NCI-H1694 treated with DMSO at 0.1 percent for 48 hours (cell line): ENCODE measurements at regions not wholly inside any gene's neighbourhood (a gene's known extent, or its start where the extent isn't known, plus 50 kb on each side); places are given as distances from the start of the nearest gene placed in this dataset.
A peak's percentile ranks its signal among the peaks of the same experiment; 100 is the strongest.

Experiments used
- DNase-seq: peaks from one replicate; lab custom pipeline; 2025; lab: John Stamatoyannopoulos, UW

- no peak for DNase-seq
Measured at GRCh38 chr7:51521054-51521453, 204.4 kb upstream of the COBL start.

GRCh38 chr7:51518646-51519045 lies 202.0 kb upstream of the COBL start:
- DNase-seq: no peak

GRCh38 chr7:51517187-51517586 lies 200.6 kb upstream of the COBL start:
- no peak for DNase-seq

- no peak for DNase-seq
Measured at GRCh38 chr7:51501620-51502019, 185.0 kb upstream of the COBL start.

- no peak for DNase-seq
Measured at GRCh38 chr7:51482976-51483375, 166.4 kb upstream of the COBL start.

- DNase-seq: no peak
Measured at GRCh38 chr7:51481421-51481820, 164.8 kb upstream of the COBL start.

GRCh38 chr7:51477819-51478218 lies 161.2 kb upstream of the COBL start:
- DNase-seq: no peak

GRCh38 chr7:51477323-51477722 lies 160.7 kb upstream of the COBL start:
- DNase-seq: no peak

GRCh38 chr7:51476026-51476425 lies 159.4 kb upstream of the COBL start:
- no peak for DNase-seq

- DNase-seq: no peak
Measured at GRCh38 chr7:51472873-51473272, 156.3 kb upstream of the COBL start.

GRCh38 chr7:51471981-51472296 lies 155.3 kb upstream of the COBL start:
- no peak for DNase-seq

- DNase-seq: no peak
Measured at GRCh38 chr7:51471210-51471980, 154.8 kb upstream of the COBL start.

GRCh38 chr7:51467384-51468017 lies 150.9 kb upstream of the COBL start:
- DNase-seq: no peak

GRCh38 chr7:51459809-51460208 lies 143.2 kb upstream of the COBL start:
- DNase-seq: no peak

- DNase-seq: no peak
Measured at GRCh38 chr7:51458693-51459092, 142.1 kb upstream of the COBL start.

- no peak for DNase-seq
Measured at GRCh38 chr7:51457079-51457478, 140.5 kb upstream of the COBL start.

- DNase-seq: no peak
Measured at GRCh38 chr7:51456431-51457060, 139.9 kb upstream of the COBL start.

- no peak for DNase-seq
Measured at GRCh38 chr7:51455948-51456347, 139.3 kb upstream of the COBL start.

- DNase-seq: no peak
Measured at GRCh38 chr7:51455513-51455912, 138.9 kb upstream of the COBL start.

- peak; percentile 4 for DNase-seq
Measured at GRCh38 chr7:51455086-51455485, 138.5 kb upstream of the COBL start.

GRCh38 chr7:51452694-51453093 lies 136.1 kb upstream of the COBL start:
- no peak for DNase-seq

- DNase-seq: no peak
Measured at GRCh38 chr7:51451751-51452476, 135.3 kb upstream of the COBL start.

GRCh38 chr7:51450541-51450940 lies 133.9 kb upstream of the COBL start:
- no peak for DNase-seq
